MM.1S (cell line): ENCODE measurements at regions not wholly inside any gene's neighbourhood (a gene's known extent, or its start where the extent isn't known, plus 50 kb on each side); places are given as distances from the start of the nearest gene placed in this dataset.

Experiments used
- EZH2 ChIP-seq: fragments of 300-600 bp; sonication (generic); optimal IDR thresholded peaks from 2 replicates; pipeline ENCODE3; 2017; ENCODE audit warnings: low read depth, mild to moderate bottlenecking, antibody characterized with exemption, low read length, mixed read lengths
- TF ChIP-seq, protein P1 (sequence below): fragments of 300-600 bp; sonication (generic); IDR thresholded peaks from 2 replicates; pipeline ENCODE4 v1.5.1; 2016; ENCODE audit warnings: antibody characterized with exemption, low read length, mixed read lengths

DNA sequence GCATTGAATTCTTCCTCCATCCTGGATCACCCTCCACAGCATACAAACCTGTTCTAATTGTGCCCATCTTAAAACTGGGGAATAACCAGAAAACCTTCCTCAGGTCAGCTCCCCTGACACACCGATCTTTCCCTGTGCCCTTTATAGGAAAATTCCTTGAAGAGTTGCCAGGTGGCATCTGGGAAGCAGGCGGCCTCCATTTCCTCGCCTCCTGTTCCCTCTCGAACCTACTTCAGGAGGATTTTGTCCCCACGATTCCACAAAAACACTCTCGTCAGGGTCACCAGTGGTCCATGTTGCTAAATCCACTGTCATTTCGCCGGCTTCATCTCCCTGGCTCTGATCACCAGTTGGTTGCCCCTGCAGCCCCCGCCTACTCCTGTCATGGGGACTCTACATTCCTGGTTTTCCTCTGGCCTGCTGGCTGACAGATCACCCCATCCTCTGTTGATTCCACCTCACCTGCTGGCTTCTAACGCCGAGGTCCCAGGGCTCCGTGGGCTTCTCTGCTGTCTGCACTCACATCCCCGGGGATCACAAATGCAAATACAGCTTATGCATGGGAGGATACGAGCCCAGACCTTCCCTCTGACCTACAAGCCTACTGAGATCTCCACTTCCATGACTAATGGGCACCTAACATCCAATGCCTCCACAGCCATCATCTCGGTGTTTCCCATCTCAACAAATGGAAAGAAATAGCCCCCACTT is 92.5 kb upstream of the PRDM11 start:
- TF ChIP-seq EZH2: no peak
- TF ChIP-seq, protein P1, sequence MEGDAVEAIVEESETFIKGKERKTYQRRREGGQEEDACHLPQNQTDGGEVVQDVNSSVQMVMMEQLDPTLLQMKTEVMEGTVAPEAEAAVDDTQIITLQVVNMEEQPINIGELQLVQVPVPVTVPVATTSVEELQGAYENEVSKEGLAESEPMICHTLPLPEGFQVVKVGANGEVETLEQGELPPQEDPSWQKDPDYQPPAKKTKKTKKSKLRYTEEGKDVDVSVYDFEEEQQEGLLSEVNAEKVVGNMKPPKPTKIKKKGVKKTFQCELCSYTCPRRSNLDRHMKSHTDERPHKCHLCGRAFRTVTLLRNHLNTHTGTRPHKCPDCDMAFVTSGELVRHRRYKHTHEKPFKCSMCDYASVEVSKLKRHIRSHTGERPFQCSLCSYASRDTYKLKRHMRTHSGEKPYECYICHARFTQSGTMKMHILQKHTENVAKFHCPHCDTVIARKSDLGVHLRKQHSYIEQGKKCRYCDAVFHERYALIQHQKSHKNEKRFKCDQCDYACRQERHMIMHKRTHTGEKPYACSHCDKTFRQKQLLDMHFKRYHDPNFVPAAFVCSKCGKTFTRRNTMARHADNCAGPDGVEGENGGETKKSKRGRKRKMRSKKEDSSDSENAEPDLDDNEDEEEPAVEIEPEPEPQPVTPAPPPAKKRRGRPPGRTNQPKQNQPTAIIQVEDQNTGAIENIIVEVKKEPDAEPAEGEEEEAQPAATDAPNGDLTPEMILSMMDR: no peak
